Activated naive CD8-positive, alpha-beta T cell treated with anti-CD3 and anti-CD28 coated beads, Interleukin-2, amount 10 ng/mL, durations not matched to agents 7 days and 5 days (primary cell): ENCODE measurements at regions not wholly inside any gene's neighbourhood (a gene's known extent, or its start where the extent isn't known, plus 50 kb on each side); places are given as distances from the start of the nearest gene placed in this dataset.
A peak's percentile ranks its signal among the peaks of the same experiment; 100 is the strongest.
"Not testable (repeated sequence)": the region's sequence is repeated elsewhere in the genome, so short reads cannot be mapped to it uniquely, and the experiment has no call there.

Source experiments
- ATAC-seq: fragments of 150-1000 bp; cut with Tn5 transposase; one replicate; pipeline ENCODE4 v1.10.0; 2021; ENCODE audit warnings: low read depth, moderate library complexity
- POLR2A ChIA-PET: fragments of 350-600 bp; sonication (Branson Sonifier 250); formaldehyde crosslinking; loops from one replicate; lab custom pipeline; 2021; ENCODE audit warnings: antibody characterized with exemption; lab: Charles Lee
- DNase-seq: peaks from one replicate; pipeline ENCODE4 v3.0.0; 2021
- H3K27ac Mint-ChIP-seq: one replicate; pipeline ENCODE4 v1.8.0; 2022; ENCODE audit warnings: mild to moderate bottlenecking, mixed read lengths
- H3K27me3 Mint-ChIP-seq: one replicate; pipeline ENCODE4 v1.8.0; 2022; ENCODE audit warnings: mild to moderate bottlenecking, moderate library complexity, mixed read lengths
- H3K36me3 Mint-ChIP-seq: one replicate; pipeline ENCODE4 v1.8.0; 2021; ENCODE audit warnings: mild to moderate bottlenecking, mixed read lengths
- H3K4me1 Mint-ChIP-seq: one replicate; pipeline ENCODE4 v1.8.0; 2021; ENCODE audit warnings: mixed read lengths
- H3K4me3 Mint-ChIP-seq: one replicate; pipeline ENCODE4 v1.8.0; 2022; ENCODE audit warnings: mild to moderate bottlenecking, moderate library complexity, mixed read lengths
- H3K9me3 Mint-ChIP-seq: one replicate; pipeline ENCODE4 v1.8.0; 2021; ENCODE audit warnings: mixed read lengths

DNA sequence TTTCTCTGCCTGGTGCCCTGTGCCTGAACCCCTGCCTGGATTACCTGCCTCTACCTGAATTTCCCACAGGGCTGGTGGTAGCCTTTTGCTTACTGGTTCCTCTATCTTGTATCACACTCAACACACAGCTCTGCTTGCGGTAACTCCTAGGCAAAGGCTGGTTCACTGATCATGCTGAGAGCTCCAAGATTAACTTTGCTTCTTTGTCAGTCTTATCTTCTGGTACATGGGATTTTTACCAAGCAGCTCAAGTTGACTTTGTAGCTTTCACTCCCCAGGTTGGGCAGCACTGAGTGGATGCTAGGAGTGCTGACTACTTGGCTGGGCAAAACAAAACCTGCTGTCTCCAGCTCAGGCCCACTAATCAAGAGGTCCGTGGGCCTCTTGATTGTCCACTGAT, 145.9 kb upstream of the GLRA1 start:
- no peak for ATAC-seq
- Mint-ChIP-seq H3K36me3 (no peaks in the 10 kb centered on the region), H3K4me3 (no peak overlapping the region), H3K4me1 (no peaks in the 10 kb centered on the region), H3K27ac (no peak overlapping the region), H3K27me3 (no peaks in the 10 kb centered on the region), H3K9me3 (peaks cover 1% of the 10 kb centered on the region)
- DNase-seq, result no peak
- POLR2A ChIA-PET, result no interaction called here

DNA sequence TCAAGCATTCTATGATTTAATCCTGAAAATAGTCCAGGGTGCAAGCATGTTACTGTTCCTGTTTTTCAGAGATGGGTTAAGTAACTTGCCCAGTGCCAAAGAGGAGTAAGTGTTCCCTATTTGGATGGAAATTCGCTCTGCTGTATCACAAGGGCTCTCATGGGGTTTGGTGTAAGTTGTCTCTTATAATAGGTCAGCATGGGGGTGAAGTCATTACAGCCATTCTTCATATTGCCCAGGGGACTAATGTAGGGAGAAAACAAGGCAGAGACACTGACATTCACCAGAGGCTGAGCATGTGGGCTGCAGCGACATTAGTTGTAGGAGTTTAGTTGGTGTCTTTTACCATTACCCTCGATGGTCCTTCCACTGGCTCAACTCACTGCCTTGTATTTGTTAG, 142.1 kb upstream of the GLRA1 start:
- ATAC-seq (no peak), DNase-seq (no peak)
- Mint-ChIP-seq H3K27ac (no peak overlapping the region), H3K4me3 (no peak overlapping the region), H3K4me1 (no peaks in the 10 kb centered on the region), H3K36me3 (no peaks in the 10 kb centered on the region), H3K9me3 (no peaks in the 10 kb centered on the region), H3K27me3 (no peaks in the 10 kb centered on the region)
- POLR2A ChIA-PET, result no interaction called here

DNA sequence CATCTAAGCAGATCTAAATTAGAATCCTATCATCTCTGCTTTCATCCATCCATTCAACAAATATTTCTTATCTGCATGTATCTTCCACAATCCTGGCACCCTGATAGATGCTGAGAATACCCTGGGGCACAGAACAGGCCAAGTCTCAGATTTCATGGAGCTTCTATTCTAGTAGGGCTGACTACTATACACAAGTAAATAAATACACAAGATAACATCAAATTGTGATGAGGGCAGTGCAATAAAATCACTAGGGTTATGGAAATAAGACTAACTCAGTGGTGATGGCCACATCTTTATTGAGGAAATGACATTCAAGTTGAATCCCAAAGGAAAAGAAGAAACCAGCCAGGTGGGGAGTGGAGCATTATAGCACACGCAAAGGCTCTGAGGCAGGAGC, 138.4 kb upstream of the GLRA1 start:
- DNase-seq (no peak), ATAC-seq (no peak)
- H3K4me3 Mint-ChIP-seq, result no peak overlapping the region
- peaks cover 1% of the 10 kb centered on the region for H3K4me1 Mint-ChIP-seq
- no peaks in the 10 kb centered on the region for H3K9me3 Mint-ChIP-seq
- H3K27me3 Mint-ChIP-seq, result no peaks in the 10 kb centered on the region
- H3K36me3 Mint-ChIP-seq, result no peaks in the 10 kb centered on the region
- no peak overlapping the region for H3K27ac Mint-ChIP-seq
- POLR2A ChIA-PET, result no interaction called here

DNA sequence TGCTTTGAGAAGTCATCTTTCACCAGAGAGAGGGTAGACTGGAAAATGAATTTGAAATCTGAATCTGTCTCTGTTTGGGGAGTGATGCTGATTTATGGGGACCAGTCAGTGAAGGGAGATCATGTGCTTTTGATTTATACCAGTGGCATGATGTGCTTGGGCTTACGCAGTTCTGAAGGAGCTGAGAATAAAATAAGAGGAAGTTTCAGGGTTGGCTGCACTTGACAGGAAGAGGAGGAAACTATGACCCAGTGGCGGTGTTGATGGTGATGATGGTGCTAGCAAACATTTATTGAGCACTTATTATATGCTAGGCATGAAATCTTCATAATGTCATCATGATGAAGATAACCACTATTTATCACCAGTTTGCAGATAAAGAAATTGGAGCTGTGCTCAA, 136.4 kb upstream of the GLRA1 start:
- DNase-seq (no peak), ATAC-seq (no peak)
- H3K27me3 Mint-ChIP-seq, result no peaks in the 10 kb centered on the region
- H3K4me1 Mint-ChIP-seq, result peaks cover 1% of the 10 kb centered on the region
- no peaks in the 10 kb centered on the region for H3K9me3 Mint-ChIP-seq
- H3K4me3 Mint-ChIP-seq, result no peak overlapping the region
- H3K27ac Mint-ChIP-seq, result no peak overlapping the region
- POLR2A ChIA-PET, result no interaction called here
- H3K36me3 Mint-ChIP-seq, result no peaks in the 10 kb centered on the region

DNA sequence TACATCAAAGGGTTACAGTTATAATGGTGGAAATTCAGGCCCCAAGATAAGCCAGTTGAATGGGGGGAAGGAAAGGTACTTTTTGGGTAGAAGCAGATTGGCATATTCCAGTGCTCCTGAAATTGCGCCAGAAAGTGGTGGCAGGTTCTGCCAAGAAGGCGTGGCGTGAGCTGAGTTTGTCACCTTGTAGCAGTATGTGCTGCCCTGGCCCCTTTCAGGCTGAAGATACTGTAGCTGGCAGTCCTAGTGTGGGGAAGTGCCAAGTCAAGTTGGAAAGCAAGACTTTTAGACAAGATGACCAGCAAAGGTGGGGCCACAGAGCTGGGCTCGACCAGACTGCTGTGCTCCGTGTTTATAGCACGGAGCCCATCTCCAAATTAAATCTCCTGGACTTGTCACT, 133.6 kb upstream of the GLRA1 start:
- Mint-ChIP-seq H3K9me3 (no peaks in the 10 kb centered on the region), H3K4me3 (no peak overlapping the region), H3K36me3 (no peaks in the 10 kb centered on the region), H3K4me1 (peaks cover 1% of the 10 kb centered on the region), H3K27ac (no peak overlapping the region), H3K27me3 (no peaks in the 10 kb centered on the region)
- POLR2A ChIA-PET, result no interaction called here
- ATAC-seq (no peak), DNase-seq (no peak)

DNA sequence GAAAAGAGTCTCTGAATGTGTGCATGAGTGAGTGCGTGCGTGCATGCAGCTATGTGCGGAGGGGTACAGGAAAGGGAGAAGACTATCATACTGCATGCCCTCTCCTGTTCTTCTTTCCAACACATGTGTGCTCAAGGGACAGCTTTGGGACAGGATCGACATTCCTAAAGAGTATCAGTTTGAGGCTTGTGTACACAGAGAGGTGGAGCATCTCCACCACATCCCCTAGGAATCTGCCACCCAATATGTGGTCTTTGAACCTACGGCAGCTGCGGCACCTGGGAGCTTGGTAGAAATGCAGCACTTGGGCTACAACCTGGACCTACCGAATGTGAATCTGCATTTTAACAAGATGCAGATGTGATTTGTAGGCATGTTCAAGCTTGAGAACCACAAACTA, 132.3 kb upstream of the GLRA1 start:
- H3K36me3 Mint-ChIP-seq, result no peaks in the 10 kb centered on the region
- no peak for ATAC-seq
- peaks cover 4% of the 10 kb centered on the region for H3K9me3 Mint-ChIP-seq
- POLR2A ChIA-PET, result no interaction called here
- no peak overlapping the region for H3K27ac Mint-ChIP-seq
- no peaks in the 10 kb centered on the region for H3K27me3 Mint-ChIP-seq
- no peak for DNase-seq
- no peak overlapping the region for H3K4me3 Mint-ChIP-seq
- H3K4me1 Mint-ChIP-seq, result peaks cover 1% of the 10 kb centered on the region

- H3K27me3 Mint-ChIP-seq, result no peaks in the 10 kb centered on the region
- no peaks in the 10 kb centered on the region for H3K4me1 Mint-ChIP-seq
- H3K27ac Mint-ChIP-seq, result no peak overlapping the region
- DNase-seq (no peak), ATAC-seq (no peak)
- POLR2A ChIA-PET, result no interaction called here
- H3K4me3 Mint-ChIP-seq, result no peak overlapping the region
- no peaks in the 10 kb centered on the region for H3K36me3 Mint-ChIP-seq
- peaks cover 12% of the 10 kb centered on the region for H3K9me3 Mint-ChIP-seq
These were observed 127.8 kb upstream of the GLRA1 start for GRCh38 chr5:152052470-152052869.

DNA sequence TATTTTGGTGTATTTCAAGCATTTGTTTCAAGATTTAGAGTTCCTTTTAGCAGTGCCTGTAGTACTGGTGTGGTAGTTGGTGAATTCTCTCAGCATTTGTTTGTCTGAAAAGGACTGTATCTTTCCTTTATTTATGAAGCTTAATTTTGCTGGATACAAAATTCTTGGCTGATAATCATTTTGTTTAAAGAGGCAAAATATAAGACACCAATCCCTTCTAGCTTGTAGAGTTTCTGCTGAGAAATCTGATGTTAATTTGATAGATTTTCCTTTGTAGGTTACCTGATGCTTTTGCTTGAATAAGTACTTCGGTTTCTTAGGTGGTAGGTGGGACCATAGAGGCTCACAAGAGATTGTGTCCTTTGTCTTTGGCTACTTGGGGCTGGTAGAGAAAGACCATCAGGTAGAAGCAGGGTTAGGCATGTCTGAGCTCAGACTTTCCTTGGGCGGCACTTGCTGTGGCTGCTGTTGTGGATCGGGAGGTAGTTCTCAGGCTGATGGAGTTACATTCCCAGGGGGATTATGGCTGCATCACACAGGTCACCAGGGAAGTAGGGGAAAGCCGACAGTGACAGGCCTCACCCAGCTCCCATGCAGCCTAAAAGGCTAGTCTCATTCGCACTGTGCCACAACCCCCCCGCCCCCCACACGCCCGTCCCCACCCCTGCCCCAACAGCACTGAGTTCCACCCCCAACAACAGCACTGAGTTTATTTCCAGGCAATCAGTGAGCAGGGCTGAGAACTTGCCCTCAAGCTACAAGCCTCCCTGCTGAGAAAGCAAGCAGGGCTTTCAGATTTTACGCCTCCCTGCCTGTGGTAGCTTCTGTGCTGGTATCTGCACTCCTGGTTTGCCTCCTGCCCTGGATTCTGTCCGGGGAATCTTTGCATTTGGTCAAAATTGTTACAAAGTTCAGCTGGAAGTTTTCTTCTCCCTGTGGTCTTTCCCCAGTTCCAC, 127.1 kb upstream of the GLRA1 start:
- H3K27me3 Mint-ChIP-seq, result no peaks in the 10 kb centered on the region
- H3K9me3 Mint-ChIP-seq, result peaks cover 14% of the 10 kb centered on the region
- no peak overlapping the region for H3K27ac Mint-ChIP-seq
- DNase-seq (no peak), ATAC-seq (no peak)
- H3K36me3 Mint-ChIP-seq, result no peaks in the 10 kb centered on the region
- H3K4me1 Mint-ChIP-seq, result no peaks in the 10 kb centered on the region
- H3K4me3 Mint-ChIP-seq, result no peak overlapping the region
- POLR2A ChIA-PET, result no interaction called here

DNA sequence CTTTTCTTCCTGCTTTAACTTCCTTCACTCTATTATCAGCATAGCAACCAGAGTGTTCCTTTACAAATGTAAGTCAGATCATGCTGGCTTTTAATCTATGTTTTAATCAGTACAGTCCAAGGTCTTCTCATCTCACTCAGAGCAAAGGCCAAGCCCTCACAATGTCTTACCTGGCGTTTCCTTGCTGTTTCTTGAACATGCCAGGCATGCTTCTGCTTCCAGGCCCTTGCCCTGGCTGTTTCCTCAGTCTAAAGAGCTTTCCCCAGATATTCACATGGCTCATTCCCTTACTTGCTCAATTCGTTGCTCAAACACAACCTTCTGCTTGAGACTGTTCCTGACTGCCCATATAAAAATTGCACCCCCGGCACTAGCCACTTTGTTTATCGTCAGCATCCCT, 121.7 kb upstream of the GLRA1 start:
- no peaks in the 10 kb centered on the region for H3K36me3 Mint-ChIP-seq
- DNase-seq, result no peak

DNA sequence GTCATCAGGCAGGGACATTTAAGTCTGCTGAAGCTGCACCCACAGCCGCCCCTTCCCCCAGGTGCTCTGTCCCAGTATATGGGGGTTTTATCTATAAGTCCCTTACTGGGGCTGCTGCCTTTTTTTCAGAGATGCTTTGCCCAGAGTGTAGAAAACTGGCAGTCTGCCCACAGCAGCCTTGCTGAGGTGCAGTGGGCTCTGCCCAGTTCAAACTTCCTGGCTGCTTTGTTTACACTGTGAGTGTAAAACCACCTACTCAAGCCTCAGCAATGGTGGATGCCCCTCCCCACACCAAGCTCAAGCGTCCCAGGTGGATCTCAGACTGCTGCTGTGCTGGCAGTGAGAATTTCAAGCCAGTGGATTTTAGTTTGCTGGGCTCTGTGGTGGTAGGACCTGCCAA, 114.2 kb upstream of the GLRA1 start:
- H3K9me3 Mint-ChIP-seq, DNase-seq, POLR2A ChIA-PET, H3K27me3 Mint-ChIP-seq, H3K27ac Mint-ChIP-seq, H3K36me3 Mint-ChIP-seq, H3K4me3 Mint-ChIP-seq, H3K4me1 Mint-ChIP-seq, ATAC-seq: not testable (repeated sequence)

More for the DNA sequence above, 121.7 kb upstream of the GLRA1 start:
- ATAC-seq, result no peak
- Mint-ChIP-seq H3K4me1 (no peaks in the 10 kb centered on the region), H3K27me3 (no peaks in the 10 kb centered on the region), H3K4me3 (no peak overlapping the region), H3K9me3 (peaks cover 9% of the 10 kb centered on the region), H3K27ac (no peak overlapping the region)
- POLR2A ChIA-PET, result no interaction called here

DNA sequence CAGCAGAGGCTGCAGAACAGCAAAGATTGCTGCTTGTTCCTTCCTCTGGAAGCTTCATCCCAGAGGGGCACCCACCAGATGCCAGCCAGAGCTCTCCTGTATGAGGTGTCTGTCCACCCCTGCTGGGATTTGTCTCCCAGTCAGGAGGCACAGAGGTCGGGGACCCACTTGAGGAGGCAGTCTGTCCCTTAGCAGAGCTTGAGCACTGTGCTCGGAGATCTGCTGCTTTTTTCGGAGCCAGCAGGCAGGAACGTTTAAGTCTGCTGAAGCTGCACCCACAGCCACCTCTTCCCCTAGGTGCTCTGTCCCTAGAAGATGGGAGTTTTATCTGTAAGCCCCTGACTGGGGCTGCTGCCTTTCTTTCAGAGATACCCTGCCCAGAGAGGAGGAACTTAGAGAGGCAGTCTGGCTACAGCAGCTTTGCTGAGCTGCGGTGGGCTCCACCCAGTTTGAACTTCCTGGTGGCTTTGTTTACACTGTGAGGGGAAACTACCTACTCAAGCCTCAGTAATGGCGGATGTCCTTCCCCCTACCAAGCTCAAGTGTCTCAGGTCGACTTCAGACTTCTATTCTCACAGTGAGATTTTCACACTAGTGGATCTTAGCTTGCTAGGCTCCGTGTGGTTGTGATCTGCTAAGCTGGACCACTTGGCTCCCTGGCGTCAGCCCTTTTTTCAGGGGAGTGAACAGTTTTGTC, 101.8 kb upstream of the GLRA1 start:
- DNase-seq, result peak; percentile 48
- POLR2A ChIA-PET, result interaction anchor here (1.9 kb wide), 1 partner anchor 255 kb away, joined by 5 read pairs; the partner anchor contains the start of gene G3BP1
- H3K4me3 Mint-ChIP-seq, result peak overlapping the region; percentile 36
- not testable (repeated sequence) for H3K36me3 Mint-ChIP-seq, H3K27me3 Mint-ChIP-seq, H3K4me1 Mint-ChIP-seq
- H3K27ac Mint-ChIP-seq, result peak overlapping the region; percentile 83
- ATAC-seq, result peak; percentile 63
- H3K9me3 Mint-ChIP-seq, result peaks cover 28% of the 10 kb centered on the region

- no peak overlapping the region for H3K4me3 Mint-ChIP-seq
- no peak overlapping the region for H3K27ac Mint-ChIP-seq
- H3K9me3 Mint-ChIP-seq, result peaks cover 4% of the 10 kb centered on the region
- ATAC-seq, result no peak
- H3K4me1 Mint-ChIP-seq, result no peaks in the 10 kb centered on the region
- POLR2A ChIA-PET, result no interaction called here
- H3K27me3 Mint-ChIP-seq, result no peaks in the 10 kb centered on the region
- DNase-seq, result no peak
- no peaks in the 10 kb centered on the region for H3K36me3 Mint-ChIP-seq
These were observed 91.8 kb upstream of the GLRA1 start for GRCh38 chr5:152016421-152016820.

- Mint-ChIP-seq H3K36me3 (no peaks in the 10 kb centered on the region), H3K4me3 (no peak overlapping the region), H3K27me3 (no peaks in the 10 kb centered on the region), H3K9me3 (no peaks in the 10 kb centered on the region), H3K4me1 (no peaks in the 10 kb centered on the region), H3K27ac (no peak overlapping the region)
- no peak for DNase-seq
- ATAC-seq, result no peak
- POLR2A ChIA-PET, result no interaction called here
These were observed 83.1 kb upstream of the GLRA1 start for GRCh38 chr5:152007653-152008335.
